Smooth muscle cell (in vitro differentiated cells): ENCODE measurements at regions not wholly inside any gene's neighbourhood (a gene's known extent, or its start where the extent isn't known, plus 50 kb on each side); places are given as distances from the start of the nearest gene placed in this dataset.
"Not testable (repeated sequence)": the region's sequence is repeated elsewhere in the genome, so short reads cannot be mapped to it uniquely, and the experiment has no call there.

Experiments
- DNase-seq: peaks from one replicate; lab custom pipeline; 2025; ENCODE audit not compliant: unreplicated experiment; lab: John Stamatoyannopoulos, UW
- H2AFZ ChIP-seq: fragments of 200-600 bp; sonication (generic); 2 replicates; pipeline ENCODE4 v1.6.0; 2016; ENCODE audit warnings: antibody characterized with exemption, low read depth, mild to moderate bottlenecking
- H3F3A ChIP-seq: fragments of 200-600 bp; sonication (generic); 2 replicates; pipeline ENCODE4 v1.6.0; 2017; ENCODE audit warnings: antibody characterized with exemption, low read depth
- H3K27ac ChIP-seq: fragments of 200-600 bp; sonication (generic); 2 replicates; pipeline ENCODE4 v1.5.1; 2016; ENCODE audit warnings: low read depth, mild to moderate bottlenecking
- H3K27me3 ChIP-seq: fragments of 200-600 bp; sonication (generic); 2 replicates; pipeline ENCODE4 v1.6.1; 2016; ENCODE audit warnings: low read depth, mild to moderate bottlenecking
- H3K36me3 ChIP-seq: fragments of 200-600 bp; sonication (generic); 2 replicates; pipeline ENCODE4 v1.5.1; 2016; ENCODE audit warnings: low read depth
- H3K4me1 ChIP-seq: fragments of 200-600 bp; sonication (generic); 2 replicates; pipeline ENCODE4 v1.5.1; 2016; ENCODE audit warnings: low read depth
- H3K4me2 ChIP-seq: fragments of 200-600 bp; sonication (generic); 2 replicates; pipeline ENCODE4 v1.6.0; 2016; ENCODE audit warnings: mild to moderate bottlenecking
- H3K4me3 ChIP-seq: fragments of 200-600 bp; sonication (generic); 2 replicates; pipeline ENCODE4 v1.5.1; 2016; ENCODE audit warnings: mild to moderate bottlenecking
- H3K79me2 ChIP-seq: fragments of 200-600 bp; sonication (generic); 2 replicates; pipeline ENCODE4 v1.6.0; 2016; ENCODE audit warnings: low read depth, mild to moderate bottlenecking
- H3K9ac ChIP-seq: fragments of 200-600 bp; sonication (generic); 2 replicates; pipeline ENCODE4 v1.6.0; 2016; ENCODE audit warnings: low read depth
- H3K9me3 ChIP-seq: fragments of 200-600 bp; sonication (generic); replicated peaks from 2 replicates; pipeline ENCODE4 v1.5.1; 2016; ENCODE audit warnings: low read depth
- H4K20me1 ChIP-seq: fragments of 200-600 bp; sonication (generic); 2 replicates; pipeline ENCODE4 v1.6.0; 2016; ENCODE audit warnings: low read depth
- CTCF ChIP-seq: fragments of 200-600 bp; sonication (generic); IDR thresholded peaks from 2 replicates; pipeline ENCODE4 v1.5.1; 2017; ENCODE audit warnings: borderline replicate concordance, mild to moderate bottlenecking, antibody characterized with exemption; ENCODE audit not compliant: insufficient read depth, poor library complexity, severe bottlenecking
- whole genome bisulfite sequencing: methylation state at CpG from one replicate; pipeline ENCODE4 v1.1.7; 2016; ENCODE audit warnings: low lambda C conversion rate; 5-methylcytosine and 5-hydroxymethylcytosine counted together

DNA sequence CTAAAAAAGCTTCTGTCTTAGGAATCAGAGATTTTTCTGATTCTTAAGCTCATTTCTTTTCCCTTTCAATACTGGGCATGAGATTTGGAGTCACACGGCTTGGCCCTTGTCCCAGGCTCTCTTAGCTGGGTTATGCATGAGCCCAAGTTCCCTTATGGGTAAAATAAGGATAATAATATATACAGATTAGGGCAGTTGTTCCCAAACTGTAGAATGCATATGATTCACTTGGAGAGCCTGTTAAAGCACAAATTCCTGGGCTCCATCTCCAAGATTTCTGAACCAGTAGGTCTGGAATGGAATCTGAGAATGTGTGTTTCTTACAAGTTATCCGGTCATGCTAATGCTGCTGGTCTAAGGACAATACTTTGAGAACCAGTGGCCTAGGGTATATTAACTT is 154.0 kb downstream of the REEP3 start:
- no peaks in the 10 kb centered on the region for H4K20me1 ChIP-seq
- no peaks in the 10 kb centered on the region for H3K27me3 ChIP-seq
- no peak for TF ChIP-seq CTCF
- H3K4me2 ChIP-seq = no peak overlapping the region
- no peak overlapping the region for H3K27ac ChIP-seq
- H3F3A ChIP-seq = no peaks in the 10 kb centered on the region
- no peaks in the 10 kb centered on the region for H3K79me2 ChIP-seq
- no peak overlapping the region for H3K9ac ChIP-seq
- H3K4me1 ChIP-seq = peaks cover 16% of the 10 kb centered on the region
- DNase-seq = no peak
- WGBS = 63% methylated on average over 2 of the region's 2 CpGs
- H2AFZ ChIP-seq = no peak overlapping the region
- H3K9me3 ChIP-seq = no peaks in the 10 kb centered on the region
- H3K4me3 ChIP-seq = no peak overlapping the region
- no peaks in the 10 kb centered on the region for H3K36me3 ChIP-seq

GRCh38 chr10:63677001-63677400 is 155.8 kb downstream of the REEP3 start:
- H3K9me3 ChIP-seq = no peaks in the 10 kb centered on the region
- WGBS = 88% methylated on average over 2 of the region's 2 CpGs

GRCh38 chr10:63680545-63680944 is 159.3 kb downstream of the REEP3 start:
- not testable (repeated sequence) for H3K27ac ChIP-seq, H3K4me3 ChIP-seq, H3K4me1 ChIP-seq, H3K79me2 ChIP-seq, H3K27me3 ChIP-seq, H3F3A ChIP-seq, DNase-seq, H3K9ac ChIP-seq, H3K9me3 ChIP-seq, H3K36me3 ChIP-seq, H3K4me2 ChIP-seq, H4K20me1 ChIP-seq, H2AFZ ChIP-seq
- 100% methylated on average over 1 of the region's 1 CpG for WGBS

More at GRCh38 chr10:63677001-63677400, 155.8 kb downstream of the REEP3 start:
- no peaks in the 10 kb centered on the region for H3K27me3 ChIP-seq
- no peaks in the 10 kb centered on the region for H3K4me1 ChIP-seq
- H3F3A ChIP-seq = no peaks in the 10 kb centered on the region
- TF ChIP-seq CTCF = no peak
- no peak overlapping the region for H3K27ac ChIP-seq
- H3K9ac ChIP-seq = no peak overlapping the region
- no peak overlapping the region for H3K4me2 ChIP-seq
- DNase-seq = no peak
- no peaks in the 10 kb centered on the region for H3K36me3 ChIP-seq
- H3K79me2 ChIP-seq = no peaks in the 10 kb centered on the region
- no peak overlapping the region for H2AFZ ChIP-seq
- no peak overlapping the region for H3K4me3 ChIP-seq
- no peaks in the 10 kb centered on the region for H4K20me1 ChIP-seq

GRCh38 chr10:63681993-63682697 is 160.9 kb downstream of the REEP3 start:
- no peaks in the 10 kb centered on the region for H4K20me1 ChIP-seq
- WGBS = 16% methylated on average over 4 of the region's 4 CpGs
- H3K36me3 ChIP-seq = no peaks in the 10 kb centered on the region
- no peak for DNase-seq
- no peaks in the 10 kb centered on the region for H3K27me3 ChIP-seq
- no peak for TF ChIP-seq CTCF
- no peak overlapping the region for H3K9ac ChIP-seq
- H3K4me3 ChIP-seq = no peak overlapping the region
- peak overlapping the region; percentile 61 for H2AFZ ChIP-seq
- H3K4me2 ChIP-seq = peak overlapping the region; percentile 66
- H3F3A ChIP-seq = no peaks in the 10 kb centered on the region
- H3K27ac ChIP-seq = peak overlapping the region; percentile 71
- no peaks in the 10 kb centered on the region for H3K4me1 ChIP-seq
- no peaks in the 10 kb centered on the region for H3K9me3 ChIP-seq
- H3K79me2 ChIP-seq = no peaks in the 10 kb centered on the region

- Histone ChIP-seq H2AFZ (peak overlapping the region; percentile 61), H3K4me2 (peak overlapping the region; percentile 66), H3K27ac (peak overlapping the region; percentile 71)
- H3K9ac ChIP-seq, H3K9me3 ChIP-seq, H3K4me3 ChIP-seq, H3K79me2 ChIP-seq, H3F3A ChIP-seq, DNase-seq, H4K20me1 ChIP-seq, H3K4me1 ChIP-seq, H3K36me3 ChIP-seq, H3K27me3 ChIP-seq: not testable (repeated sequence)
- WGBS = 89% methylated on average over 3 of the region's 3 CpGs
Measured at GRCh38 chr10:63682698-63683052, 161.5 kb downstream of the REEP3 start.
